HUES6 (cell line): ENCODE measurements at regions not wholly inside any gene's neighbourhood (a gene's known extent, or its start where the extent isn't known, plus 50 kb on each side); places are given as distances from the start of the nearest gene placed in this dataset.

Source experiments
- H3K27ac ChIP-seq: 2 replicates; pipeline ENCODE4 v1.7.0; 2013; ENCODE audit warnings: low read depth, mild to moderate bottlenecking, low read length, inconsistent platforms
- H3K27me3 ChIP-seq: 2 replicates; pipeline ENCODE4 v1.6.1; 2013; ENCODE audit warnings: low read length; ENCODE audit not compliant: control insufficient read depth, insufficient read depth
- H3K36me3 ChIP-seq: 2 replicates; pipeline ENCODE4 v1.6.1; 2013; ENCODE audit warnings: low read length; ENCODE audit not compliant: control insufficient read depth, insufficient read depth
- H3K4me1 ChIP-seq: 2 replicates; pipeline ENCODE4 v1.6.1; 2013; ENCODE audit warnings: low read length; ENCODE audit not compliant: control insufficient read depth, insufficient read depth
- H3K4me3 ChIP-seq: 2 replicates; pipeline ENCODE4 v1.5.1; 2013; ENCODE audit warnings: low read depth, low read length
- H3K9ac ChIP-seq: one replicate; pipeline ENCODE4 v1.6.1; 2013; ENCODE audit warnings: mild to moderate bottlenecking, low read length
- H3K9me3 ChIP-seq: 2 replicates; pipeline ENCODE4 v1.6.1; 2013; ENCODE audit warnings: low read depth, low read length; ENCODE audit not compliant: control insufficient read depth, insufficient read depth

DNA sequence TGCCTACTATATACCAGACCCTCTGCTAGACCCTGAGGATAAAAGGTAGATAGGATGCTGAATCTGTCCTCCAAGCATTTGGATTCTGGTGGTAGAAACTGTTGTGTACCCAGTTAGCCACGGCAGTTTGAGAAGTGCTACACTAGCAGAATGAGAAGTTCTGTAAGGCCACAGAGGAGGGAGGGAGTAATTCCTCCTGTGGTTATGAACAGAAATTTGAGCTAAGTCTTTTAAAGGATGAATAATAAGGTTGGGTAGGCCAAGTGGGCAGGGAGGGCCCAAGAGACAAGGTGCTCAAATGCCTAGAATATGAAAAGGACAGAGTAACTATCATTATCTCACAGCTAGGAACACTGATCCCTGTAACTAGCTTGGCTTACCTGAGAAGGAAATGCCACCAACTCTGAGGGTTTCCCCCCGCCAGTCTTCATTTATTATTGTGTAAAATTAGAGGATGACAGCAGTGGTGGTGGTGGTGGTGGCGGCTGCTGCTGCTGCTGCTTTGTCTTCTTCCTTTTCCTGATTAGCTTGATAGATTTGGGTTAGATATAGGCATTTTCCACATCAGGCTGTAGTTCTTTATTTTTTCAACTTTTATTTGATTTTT, 243.3 kb downstream of the PRL start:
- H3K4me3 ChIP-seq: no peak overlapping the region
- H3K4me1 ChIP-seq: no peaks in the 10 kb centered on the region
- no peaks in the 10 kb centered on the region for H3K27me3 ChIP-seq
- H3K9me3 ChIP-seq: peaks cover 8% of the 10 kb centered on the region
- no peak overlapping the region for H3K9ac ChIP-seq
- H3K27ac ChIP-seq: no peak overlapping the region
- H3K36me3 ChIP-seq: peaks cover 22% of the 10 kb centered on the region

DNA sequence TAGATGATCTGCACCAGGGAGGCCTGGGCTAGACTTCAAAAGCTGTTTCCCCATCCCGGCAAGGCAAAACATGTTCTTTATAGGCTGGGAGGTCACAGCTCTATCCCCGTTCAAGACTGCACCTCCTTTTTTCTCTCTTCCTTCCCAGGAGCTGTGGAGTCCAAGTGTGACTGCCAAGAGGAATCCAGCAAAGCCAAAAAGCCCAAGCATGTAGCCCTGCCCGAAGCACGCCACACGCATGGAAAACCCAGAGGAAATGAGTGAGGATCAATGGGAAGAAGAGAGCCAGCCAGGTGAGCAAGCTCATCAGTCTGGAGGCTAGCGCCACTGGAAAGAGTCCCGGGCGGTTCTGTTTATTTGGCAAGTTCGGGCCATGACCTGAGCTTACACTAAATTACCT, 240.4 kb downstream of the PRL start:
- Histone ChIP-seq H3K27ac (no peak overlapping the region), H3K9ac (no peak overlapping the region), H3K9me3 (peaks cover 8% of the 10 kb centered on the region), H3K4me3 (no peak overlapping the region), H3K27me3 (no peaks in the 10 kb centered on the region), H3K36me3 (peaks cover 22% of the 10 kb centered on the region), H3K4me1 (no peaks in the 10 kb centered on the region)

DNA sequence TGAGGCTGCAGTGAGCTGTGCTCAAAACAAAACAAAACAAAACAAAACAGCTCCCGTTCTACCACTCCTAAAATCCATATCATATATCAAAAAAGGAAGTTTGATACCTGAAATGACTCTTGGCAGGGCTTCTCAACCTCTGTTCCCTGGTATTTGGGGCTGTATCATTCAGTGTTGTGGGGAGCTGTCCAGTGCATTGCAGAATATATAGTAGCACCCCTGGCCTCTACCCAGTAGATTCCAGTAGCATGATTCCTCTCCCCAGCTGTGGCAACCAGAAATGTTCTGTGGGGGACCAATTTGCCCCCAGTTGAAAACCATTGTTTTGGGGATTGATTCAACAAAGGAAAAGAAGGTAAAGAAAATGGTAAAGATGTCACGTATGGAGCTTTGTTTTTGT, 238.9 kb downstream of the PRL start:
- no peaks in the 10 kb centered on the region for H3K4me1 ChIP-seq
- no peaks in the 10 kb centered on the region for H3K27me3 ChIP-seq
- H3K9ac ChIP-seq: no peak overlapping the region
- H3K27ac ChIP-seq: no peak overlapping the region
- H3K9me3 ChIP-seq: peaks cover 8% of the 10 kb centered on the region
- peaks cover 25% of the 10 kb centered on the region for H3K36me3 ChIP-seq
- no peak overlapping the region for H3K4me3 ChIP-seq

DNA sequence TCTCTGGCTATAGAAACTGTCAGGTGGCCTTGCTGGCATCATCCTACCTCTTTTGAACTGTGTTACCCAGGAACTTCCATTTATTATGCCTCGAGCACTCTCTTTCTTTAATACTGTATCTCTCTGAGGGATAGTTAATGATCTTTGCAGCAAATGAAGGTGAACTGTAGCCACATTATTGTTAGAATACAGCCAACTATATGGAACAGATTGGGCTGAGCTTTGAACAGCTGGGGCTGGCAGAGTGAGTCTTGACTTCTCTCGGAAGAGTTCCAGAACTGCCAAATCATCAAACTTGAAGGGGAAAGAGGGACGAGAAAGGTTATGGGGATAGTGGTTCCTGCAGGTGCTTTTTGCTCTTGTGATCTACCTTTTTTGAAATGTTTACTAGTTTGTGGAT, 237.7 kb downstream of the PRL start:
- H3K27me3 ChIP-seq: no peaks in the 10 kb centered on the region
- peaks cover 28% of the 10 kb centered on the region for H3K36me3 ChIP-seq
- H3K27ac ChIP-seq: no peak overlapping the region
- no peak overlapping the region for H3K9ac ChIP-seq
- peaks cover 8% of the 10 kb centered on the region for H3K9me3 ChIP-seq
- no peak overlapping the region for H3K4me3 ChIP-seq
- no peaks in the 10 kb centered on the region for H3K4me1 ChIP-seq

DNA sequence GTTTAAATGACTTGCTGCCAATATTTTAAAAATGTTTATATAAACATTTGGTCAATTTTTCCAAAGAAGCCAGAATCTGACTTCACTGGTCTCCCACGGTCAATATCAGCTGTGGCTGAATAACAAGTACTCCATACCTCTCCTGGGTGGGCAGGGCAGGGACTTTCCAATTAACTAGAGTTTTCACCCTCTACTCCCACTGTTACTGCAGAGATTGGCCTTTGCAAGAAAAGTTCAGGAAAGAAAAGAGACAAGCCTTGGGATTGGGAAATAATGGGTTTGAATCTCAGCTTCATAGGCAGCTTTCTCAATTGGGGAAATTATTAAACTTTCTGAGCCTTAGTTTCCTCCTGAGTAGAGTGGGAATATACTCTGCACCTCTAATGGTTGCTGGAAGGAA, 236.9 kb downstream of the PRL start:
- H3K4me3 ChIP-seq: no peak overlapping the region
- no peak overlapping the region for H3K27ac ChIP-seq
- no peak overlapping the region for H3K9ac ChIP-seq
- no peaks in the 10 kb centered on the region for H3K27me3 ChIP-seq
- H3K4me1 ChIP-seq: no peaks in the 10 kb centered on the region
- H3K9me3 ChIP-seq: peaks cover 8% of the 10 kb centered on the region
- peaks cover 24% of the 10 kb centered on the region for H3K36me3 ChIP-seq

DNA sequence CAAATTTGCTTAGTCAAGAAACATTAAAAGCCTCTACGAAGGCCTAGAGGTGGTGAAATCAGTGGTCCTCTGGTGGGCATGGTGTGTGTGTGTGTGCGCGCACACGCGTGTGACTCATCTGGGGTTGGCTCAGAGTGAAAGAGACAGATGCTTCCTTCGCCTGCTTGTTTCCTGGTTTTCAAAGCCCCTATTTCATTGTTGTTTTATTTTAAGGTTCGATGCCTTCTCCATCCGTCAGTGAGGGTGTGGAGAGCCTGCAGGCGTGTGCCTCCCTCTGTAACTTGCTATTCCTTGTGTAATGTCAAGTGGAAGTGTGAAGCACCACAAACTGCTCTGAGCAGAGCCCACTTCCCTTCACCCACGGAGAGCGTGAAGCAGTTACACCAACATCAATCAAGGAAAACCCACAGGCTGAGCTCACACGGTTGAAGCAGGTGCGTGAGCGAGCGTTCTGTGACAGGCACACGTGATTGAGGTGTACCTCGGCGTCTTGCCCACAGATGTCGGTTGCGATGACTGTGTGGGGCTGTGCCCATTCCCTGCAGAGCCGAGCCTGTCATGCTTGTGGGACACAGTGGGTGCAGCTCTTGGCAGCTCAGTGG, 233.9 kb downstream of the PRL start:
- Histone ChIP-seq H3K9ac (no peak overlapping the region), H3K4me1 (no peaks in the 10 kb centered on the region), H3K27me3 (no peaks in the 10 kb centered on the region), H3K36me3 (peaks cover 10% of the 10 kb centered on the region), H3K27ac (no peak overlapping the region), H3K4me3 (no peak overlapping the region), H3K9me3 (no peaks in the 10 kb centered on the region)

DNA sequence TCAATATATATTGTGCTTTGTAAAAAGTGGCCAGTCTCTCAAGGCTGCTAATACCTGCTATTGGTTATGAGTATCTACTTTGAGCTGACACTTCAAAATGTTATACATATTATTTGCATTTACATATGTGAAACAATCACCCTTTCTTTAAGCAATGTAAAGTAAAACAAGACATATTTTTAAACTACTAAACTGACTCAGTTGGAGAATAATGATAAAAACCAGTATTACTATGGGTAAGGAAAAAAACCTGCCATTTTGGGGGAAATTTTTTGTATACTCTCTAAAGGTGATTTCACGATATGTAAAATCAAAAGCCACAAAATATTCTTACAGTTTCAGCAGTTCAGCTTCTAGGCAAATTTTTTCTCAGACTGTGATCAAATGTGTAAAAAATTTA, 232.3 kb downstream of the PRL start:
- no peak overlapping the region for H3K4me3 ChIP-seq
- no peaks in the 10 kb centered on the region for H3K9me3 ChIP-seq
- H3K36me3 ChIP-seq: peaks cover 11% of the 10 kb centered on the region
- H3K27me3 ChIP-seq: no peaks in the 10 kb centered on the region
- H3K27ac ChIP-seq: no peak overlapping the region
- no peaks in the 10 kb centered on the region for H3K4me1 ChIP-seq
- no peak overlapping the region for H3K9ac ChIP-seq

DNA sequence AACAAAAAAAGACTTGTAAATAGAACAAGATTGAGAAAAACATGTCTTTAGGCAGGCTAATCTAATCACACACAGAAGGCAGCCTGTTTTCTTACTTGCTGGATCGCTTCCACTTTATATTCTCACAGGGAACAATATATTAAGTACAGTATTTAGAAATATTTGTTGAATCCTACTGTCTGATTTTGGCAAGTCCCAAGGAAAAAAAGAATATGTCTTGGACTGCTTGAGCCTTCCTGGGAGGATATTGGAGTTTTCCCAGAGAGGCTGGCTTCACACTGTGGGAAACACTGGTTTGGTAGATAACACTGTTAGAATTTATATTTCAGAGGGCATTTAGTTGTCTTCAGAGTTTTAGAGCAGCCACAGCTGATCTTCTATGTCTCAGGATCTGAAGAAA, 229.7 kb downstream of the PRL start:
- Histone ChIP-seq H3K9me3 (no peaks in the 10 kb centered on the region), H3K27ac (no peak overlapping the region), H3K27me3 (no peaks in the 10 kb centered on the region), H3K4me3 (no peak overlapping the region), H3K9ac (no peak overlapping the region), H3K36me3 (peaks cover 11% of the 10 kb centered on the region), H3K4me1 (peaks cover 14% of the 10 kb centered on the region)

DNA sequence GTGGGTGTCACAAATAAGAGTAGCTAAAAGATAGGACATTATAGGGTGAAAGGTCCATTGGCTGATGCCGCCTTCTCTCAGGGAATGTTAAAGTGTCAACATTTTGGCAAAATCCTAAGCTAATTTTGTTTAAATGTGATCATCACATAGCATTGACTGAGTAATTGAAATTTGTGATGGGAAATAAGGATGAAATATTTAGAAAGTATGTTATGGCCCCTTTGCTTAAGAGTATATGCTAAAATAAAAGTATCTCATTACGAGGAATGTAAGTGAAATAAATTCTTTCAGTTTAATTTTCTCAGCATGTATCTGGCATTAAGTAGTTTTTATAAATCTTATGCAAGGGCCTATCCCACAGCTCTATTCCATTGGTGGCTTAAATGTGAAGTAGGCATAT, 229.2 kb downstream of the PRL start:
- H3K36me3 ChIP-seq: peaks cover 9% of the 10 kb centered on the region
- H3K27me3 ChIP-seq: no peaks in the 10 kb centered on the region
- no peak overlapping the region for H3K4me3 ChIP-seq
- no peaks in the 10 kb centered on the region for H3K9me3 ChIP-seq
- peaks cover 14% of the 10 kb centered on the region for H3K4me1 ChIP-seq
- H3K9ac ChIP-seq: no peak overlapping the region
- H3K27ac ChIP-seq: no peak overlapping the region

DNA sequence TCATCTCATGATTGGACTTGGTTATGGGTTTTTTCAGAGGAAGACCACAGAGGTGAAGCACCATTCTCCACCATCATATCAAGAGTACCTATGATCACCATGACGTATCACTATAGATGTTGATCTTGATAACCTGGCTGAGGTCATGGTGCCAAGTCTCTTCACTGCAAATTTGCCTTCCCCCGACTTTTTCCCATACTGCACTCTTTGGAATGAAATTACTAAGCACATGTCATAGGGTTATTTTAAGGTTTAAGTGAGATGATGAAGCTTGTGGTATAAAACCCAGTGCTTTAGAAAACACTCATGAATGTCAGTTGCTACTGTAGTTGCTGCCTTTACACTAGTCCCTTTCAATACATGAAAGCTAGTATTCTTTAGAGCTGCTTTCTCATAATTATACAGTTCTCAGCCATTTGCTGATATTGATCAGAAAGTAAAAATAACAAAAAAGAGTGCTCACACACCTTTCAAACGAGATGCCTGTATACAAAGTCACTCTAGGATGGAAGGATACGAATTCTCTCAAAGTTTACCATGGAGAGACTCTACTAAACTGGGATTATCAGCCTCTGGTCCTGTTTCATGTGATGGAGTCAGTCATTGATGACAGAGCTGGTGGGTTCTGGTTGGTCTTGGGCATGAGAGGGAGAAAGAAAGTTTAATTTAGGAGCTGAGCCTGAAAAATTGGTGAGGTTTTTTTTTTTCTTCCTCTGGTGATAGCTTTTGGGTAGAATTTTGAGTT, 228.1 kb downstream of the PRL start:
- no peak overlapping the region for H3K9ac ChIP-seq

DNA sequence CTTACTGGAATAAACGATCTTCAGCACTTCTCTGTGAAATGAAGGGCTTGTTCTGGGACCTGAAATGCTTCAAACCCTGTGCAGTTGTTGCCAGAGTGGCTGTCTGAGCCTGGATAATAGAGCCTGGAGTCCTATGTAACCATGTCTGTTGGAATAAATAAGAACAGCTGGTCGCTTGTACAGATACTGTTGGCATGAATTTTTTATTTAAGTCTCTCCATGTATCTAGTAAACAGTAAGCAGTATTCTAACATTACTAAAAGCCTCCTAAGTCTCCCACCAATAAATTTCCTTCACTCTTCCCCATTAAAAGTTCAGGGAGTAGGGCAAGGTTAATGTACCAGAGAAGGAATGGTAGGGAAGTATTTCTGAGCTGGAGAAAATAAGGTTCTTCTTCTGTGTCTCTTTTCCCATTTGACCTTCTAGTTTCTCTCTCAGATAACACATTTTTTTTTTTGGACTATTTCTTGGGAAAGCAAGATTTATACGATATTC, 227.5 kb downstream of the PRL start:
- H3K9ac ChIP-seq: no peak overlapping the region
- H3K4me3 ChIP-seq: no peak overlapping the region
- no peaks in the 10 kb centered on the region for H3K9me3 ChIP-seq
- no peak overlapping the region for H3K27ac ChIP-seq
- H3K27me3 ChIP-seq: no peaks in the 10 kb centered on the region
- H3K36me3 ChIP-seq: peaks cover 3% of the 10 kb centered on the region; the same call in 1 of the 2 replicates
- peaks cover 14% of the 10 kb centered on the region for H3K4me1 ChIP-seq

More for the DNA sequence above, 228.1 kb downstream of the PRL start:
- no peak overlapping the region for H3K27ac ChIP-seq
- no peak overlapping the region for H3K4me3 ChIP-seq
- H3K36me3 ChIP-seq: peaks cover 3% of the 10 kb centered on the region; the same call in 1 of the 2 replicates
- no peaks in the 10 kb centered on the region for H3K9me3 ChIP-seq
- H3K27me3 ChIP-seq: no peaks in the 10 kb centered on the region
- peaks cover 14% of the 10 kb centered on the region for H3K4me1 ChIP-seq
